ENCODE measurements at regions not wholly inside any gene's neighbourhood (a gene's known extent, or its start where the extent isn't known, plus 50 kb on each side); places are given as distances from the start of the nearest gene placed in this dataset.

- H4K8ac ChIP-seq (ENCODE audit: low read depth in 2 of 2, low read length in 2 of 2), result no peak overlapping the region
- H2BK15ac ChIP-seq (ENCODE audit: low read depth, low read length), result no peak overlapping the region
- no peaks in the 10 kb centered on the region for H3K9me3 ChIP-seq (ENCODE audit: control insufficient read depth, insufficient read depth, low read length)
- H3K9me1 ChIP-seq (ENCODE audit: insufficient read depth, low read length), result no peaks in the 10 kb centered on the region
- no TSS peak for BruUV-seq (replicated peaks)
- no peak overlapping the region for H3K9ac ChIP-seq (ENCODE audit: low read depth, low read length)
- DNase-seq, result no peak
- H4K20me1 ChIP-seq (ENCODE audit: insufficient read depth, low read length), result no peaks in the 10 kb centered on the region
- H3K4me1 ChIP-seq (ENCODE audit: control insufficient read depth, insufficient read depth, low read length), result no peaks in the 10 kb centered on the region
- dilution Hi-C loops (cut with HindIII; ENCODE audit: low sequenced_read_pairs, unreplicated experiment), result no loop called here
- H3K14ac ChIP-seq (replicated peaks; ENCODE audit: low read depth, low read length), result no peak overlapping the region
- ChIA-PET CTCF (no interaction called here), POLR2A (ENCODE audit: unreplicated experiment) (no interaction called here)
- no peak overlapping the region for H2BK120ac ChIP-seq (ENCODE audit: low read depth, low read length)
- no peak overlapping the region for H3K56ac ChIP-seq (ENCODE audit: extremely low read depth, insufficient read depth, low read length)
- no peak overlapping the region for H3K4me2 ChIP-seq (ENCODE audit: low read depth, low read length)
- H2AFZ ChIP-seq (replicated peaks; ENCODE audit: low read length, poor library complexity), result no peak overlapping the region
- H4K5ac ChIP-seq (ENCODE audit: low read depth, low read length), result no peak overlapping the region
- ATAC-seq (ENCODE audit: low read depth), result no peak
- H2BK20ac ChIP-seq (ENCODE audit: low read depth, low read length), result no peak overlapping the region
- H3K23ac ChIP-seq (ENCODE audit: low read depth, low read length), result no peak overlapping the region
- intact Hi-C loops (cut with micrococcal nuclease), result no loop called here
- H4K91ac ChIP-seq (ENCODE audit: insufficient read depth, low read depth, low read length), result no peak overlapping the region
- H3K18ac ChIP-seq (ENCODE audit: low read depth, low read length), result no peak overlapping the region
- H3K4me3 ChIP-seq (ENCODE audit: insufficient read depth, low read depth, low read length), result no peak overlapping the region
- no peaks in the 10 kb centered on the region for H3K79me1 ChIP-seq (ENCODE audit: low read depth in 1 of 2, low read length in 2 of 2)
- no peaks in the 10 kb centered on the region for H3K27me3 ChIP-seq (ENCODE audit: control insufficient read depth, insufficient read depth, low read length)
- no peaks in the 10 kb centered on the region for H3K36me3 ChIP-seq (ENCODE audit: control insufficient read depth, insufficient read depth, low read length)
- no peak overlapping the region for H3K27ac ChIP-seq (ENCODE audit: insufficient read depth, low read length)
- TF ChIP-seq BHLHE40 (IDR thresholded peaks at IDR 0.05; ENCODE audit: low read depth, low read length), result no peak
- TF ChIP-seq, protein P1, sequence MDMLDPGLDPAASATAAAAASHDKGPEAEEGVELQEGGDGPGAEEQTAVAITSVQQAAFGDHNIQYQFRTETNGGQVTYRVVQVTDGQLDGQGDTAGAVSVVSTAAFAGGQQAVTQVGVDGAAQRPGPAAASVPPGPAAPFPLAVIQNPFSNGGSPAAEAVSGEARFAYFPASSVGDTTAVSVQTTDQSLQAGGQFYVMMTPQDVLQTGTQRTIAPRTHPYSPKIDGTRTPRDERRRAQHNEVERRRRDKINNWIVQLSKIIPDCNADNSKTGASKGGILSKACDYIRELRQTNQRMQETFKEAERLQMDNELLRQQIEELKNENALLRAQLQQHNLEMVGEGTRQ (IDR thresholded peaks at IDR 0.05; ENCODE audit: low read depth, low read length), result no peak
- no peak for TF ChIP-seq MXI1 (IDR thresholded peaks at IDR 0.05; ENCODE audit: borderline replicate concordance, low read depth, low read length)
- TF ChIP-seq MAZ (IDR thresholded peaks at IDR 0.05; ENCODE audit: borderline replicate concordance, low read depth, low read length), result no peak
- TF ChIP-seq, protein P2, sequence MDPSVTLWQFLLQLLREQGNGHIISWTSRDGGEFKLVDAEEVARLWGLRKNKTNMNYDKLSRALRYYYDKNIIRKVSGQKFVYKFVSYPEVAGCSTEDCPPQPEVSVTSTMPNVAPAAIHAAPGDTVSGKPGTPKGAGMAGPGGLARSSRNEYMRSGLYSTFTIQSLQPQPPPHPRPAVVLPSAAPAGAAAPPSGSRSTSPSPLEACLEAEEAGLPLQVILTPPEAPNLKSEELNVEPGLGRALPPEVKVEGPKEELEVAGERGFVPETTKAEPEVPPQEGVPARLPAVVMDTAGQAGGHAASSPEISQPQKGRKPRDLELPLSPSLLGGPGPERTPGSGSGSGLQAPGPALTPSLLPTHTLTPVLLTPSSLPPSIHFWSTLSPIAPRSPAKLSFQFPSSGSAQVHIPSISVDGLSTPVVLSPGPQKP (IDR thresholded peaks at IDR 0.05; ENCODE audit: borderline replicate concordance, low read depth, low read length), result no peak
- TF ChIP-seq RAD21 (IDR thresholded peaks at IDR 0.05; ENCODE audit: low read length), result no peak
- H2BK5ac ChIP-seq (ENCODE audit: low read depth, low read length, poor library complexity, severe bottlenecking), result no peak overlapping the region
- H3K4ac ChIP-seq (ENCODE audit: low read depth, low read length), result no peak overlapping the region
- in situ Hi-C loops (cut with MboI; ENCODE audit: low sequenced_read_pairs), result no loop called here
- no peak overlapping the region for H2AK5ac ChIP-seq (ENCODE audit: low read depth, low read length)
- no peak overlapping the region for H2AK9ac ChIP-seq (replicated peaks; ENCODE audit: low read depth, low read length, poor library complexity)
Measured at GRCh38 chr3:166199491-166199890, 362.3 kb upstream of the BCHE start.

All from IMR-90 (cell line).